22Rv1 (cell line): ENCODE measurements at regions not wholly inside any gene's neighbourhood (a gene's known extent, or its start where the extent isn't known, plus 50 kb on each side); places are given as distances from the start of the nearest gene placed in this dataset.

Experiments
- ZFX ChIP-seq: fragments of 450-650 bp; IDR thresholded peaks from 2 replicates; pipeline ENCODE4 v1.6.1; 2017; ENCODE audit warnings: antibody characterized with exemption, borderline replicate concordance
- TF ChIP-seq, protein P1 (sequence below): fragments of 450-650 bp; IDR thresholded peaks from 2 replicates; pipeline ENCODE4 v1.5.1; 2017; ENCODE audit warnings: mild to moderate bottlenecking

DNA sequence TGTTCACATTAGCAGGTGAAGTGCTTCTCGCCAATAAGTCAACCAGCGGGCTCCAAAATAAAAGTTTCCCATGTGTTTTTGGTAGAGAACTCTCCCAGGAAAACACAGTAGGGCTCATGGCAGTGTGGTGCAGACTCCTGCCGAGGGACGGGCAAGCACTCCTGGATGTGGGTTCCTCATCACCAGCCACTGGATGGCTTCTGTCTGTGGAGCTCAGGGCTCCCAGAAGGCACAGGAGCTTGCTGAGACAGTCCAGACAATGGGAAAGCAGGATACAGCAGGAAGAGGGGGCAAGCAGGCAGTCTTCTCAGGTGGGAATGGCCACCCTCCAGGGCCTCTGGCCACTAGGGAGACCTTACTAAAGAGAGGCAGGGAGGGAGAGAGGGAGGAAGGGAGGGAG lies 142.4 kb downstream of the HSD17B3 start:
- TF ChIP-seq, protein P1, sequence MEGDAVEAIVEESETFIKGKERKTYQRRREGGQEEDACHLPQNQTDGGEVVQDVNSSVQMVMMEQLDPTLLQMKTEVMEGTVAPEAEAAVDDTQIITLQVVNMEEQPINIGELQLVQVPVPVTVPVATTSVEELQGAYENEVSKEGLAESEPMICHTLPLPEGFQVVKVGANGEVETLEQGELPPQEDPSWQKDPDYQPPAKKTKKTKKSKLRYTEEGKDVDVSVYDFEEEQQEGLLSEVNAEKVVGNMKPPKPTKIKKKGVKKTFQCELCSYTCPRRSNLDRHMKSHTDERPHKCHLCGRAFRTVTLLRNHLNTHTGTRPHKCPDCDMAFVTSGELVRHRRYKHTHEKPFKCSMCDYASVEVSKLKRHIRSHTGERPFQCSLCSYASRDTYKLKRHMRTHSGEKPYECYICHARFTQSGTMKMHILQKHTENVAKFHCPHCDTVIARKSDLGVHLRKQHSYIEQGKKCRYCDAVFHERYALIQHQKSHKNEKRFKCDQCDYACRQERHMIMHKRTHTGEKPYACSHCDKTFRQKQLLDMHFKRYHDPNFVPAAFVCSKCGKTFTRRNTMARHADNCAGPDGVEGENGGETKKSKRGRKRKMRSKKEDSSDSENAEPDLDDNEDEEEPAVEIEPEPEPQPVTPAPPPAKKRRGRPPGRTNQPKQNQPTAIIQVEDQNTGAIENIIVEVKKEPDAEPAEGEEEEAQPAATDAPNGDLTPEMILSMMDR = no peak
- TF ChIP-seq ZFX = no peak
